HG03108 (cell line): ENCODE measurements at regions not wholly inside any gene's neighbourhood (a gene's known extent, or its start where the extent isn't known, plus 50 kb on each side); places are given as distances from the start of the nearest gene placed in this dataset.
"Not testable (repeated sequence)": the region's sequence is repeated elsewhere in the genome, so short reads cannot be mapped to it uniquely, and the experiment has no call there.

Experiments
- ATAC-seq: cut with Tn5 transposase; IDR thresholded peaks from one replicate; pipeline ENCODE4 v1.9.1; 2021; ENCODE audit warnings: moderate library complexity; ENCODE audit not compliant: unreplicated experiment

- not testable (repeated sequence) for ATAC-seq
Measured at GRCh38 chr10:42192450-42192849, 445.9 kb downstream of the ZNF33B start.

GRCh38 chr10:42187501-42188195 is 450.7 kb downstream of the ZNF33B start:
- ATAC-seq = not testable (repeated sequence)

GRCh38 chr10:42177793-42178689 is 460.3 kb downstream of the ZNF33B start:
- not testable (repeated sequence) for ATAC-seq

DNA sequence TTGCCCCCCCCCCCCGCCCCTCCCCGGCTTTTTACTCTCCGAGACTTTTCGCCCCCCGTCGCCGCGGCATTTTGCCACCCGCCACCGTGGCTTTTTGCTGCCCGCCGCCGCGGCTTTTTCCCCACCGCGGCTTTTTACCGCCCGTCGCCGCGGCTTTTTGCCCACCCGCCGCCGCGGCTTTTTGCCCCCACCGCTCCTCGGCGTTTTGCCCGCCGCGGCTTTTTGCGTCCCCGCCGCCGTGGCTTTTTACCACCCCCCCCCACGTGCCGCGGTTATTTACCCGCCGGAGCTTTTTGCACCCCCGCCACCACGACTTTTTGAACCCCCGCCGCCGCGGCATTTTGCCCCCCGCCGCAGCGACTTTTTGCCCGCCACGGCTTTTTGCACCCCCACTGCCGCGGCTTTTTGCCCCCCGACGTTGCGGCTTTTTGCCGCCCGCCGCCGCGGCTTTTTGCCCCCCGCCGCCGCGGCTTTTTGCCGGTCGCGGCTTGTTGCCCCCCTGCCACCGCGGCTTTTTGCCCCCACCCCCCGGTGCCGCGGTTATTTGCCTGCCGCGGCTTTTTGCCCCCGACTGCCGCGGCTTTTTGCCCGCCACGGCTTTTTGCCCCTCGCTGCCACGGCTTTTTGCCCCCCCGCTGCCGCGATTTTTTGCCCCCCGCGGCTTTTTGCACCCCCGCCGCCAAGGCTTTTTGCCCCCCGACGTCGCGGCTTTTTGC is 461.1 kb downstream of the ZNF33B start:
- ATAC-seq = no peak

DNA sequence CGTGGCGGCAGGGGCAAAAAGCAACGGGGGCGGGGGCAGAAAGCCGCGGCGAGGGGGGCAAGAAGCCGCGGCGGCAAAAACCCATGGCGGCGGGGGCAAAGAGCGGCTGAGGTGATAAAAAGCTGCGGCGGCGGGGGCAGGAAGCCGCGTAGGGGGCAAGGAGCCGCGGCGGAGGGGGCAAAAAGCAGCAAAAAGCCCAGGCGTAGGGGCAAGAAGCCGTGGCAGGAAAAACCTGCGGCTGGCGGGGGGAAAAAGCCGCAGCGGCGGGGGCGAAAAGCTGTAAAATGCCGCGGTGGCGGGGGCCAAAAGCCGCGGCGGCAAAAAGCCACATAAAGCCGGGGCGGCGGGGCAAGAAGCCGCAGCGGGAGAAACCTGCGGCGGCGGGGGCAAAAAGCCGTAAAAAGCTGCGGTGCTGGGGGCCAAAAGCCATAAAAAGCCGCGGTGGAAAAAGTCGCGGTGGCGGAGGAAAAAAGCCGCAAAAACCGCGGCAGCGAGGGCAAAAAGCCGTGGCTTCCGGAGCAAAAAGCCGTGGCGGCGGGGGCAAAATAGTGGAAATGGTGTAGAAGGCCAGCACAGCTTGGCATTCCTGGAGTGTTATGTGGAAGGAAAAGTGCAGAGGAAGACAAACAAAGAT is 487.8 kb downstream of the ZNF33B start:
- ATAC-seq = no peak

GRCh38 chr10:42149722-42150427 is 488.5 kb downstream of the ZNF33B start:
- no peak for ATAC-seq

DNA sequence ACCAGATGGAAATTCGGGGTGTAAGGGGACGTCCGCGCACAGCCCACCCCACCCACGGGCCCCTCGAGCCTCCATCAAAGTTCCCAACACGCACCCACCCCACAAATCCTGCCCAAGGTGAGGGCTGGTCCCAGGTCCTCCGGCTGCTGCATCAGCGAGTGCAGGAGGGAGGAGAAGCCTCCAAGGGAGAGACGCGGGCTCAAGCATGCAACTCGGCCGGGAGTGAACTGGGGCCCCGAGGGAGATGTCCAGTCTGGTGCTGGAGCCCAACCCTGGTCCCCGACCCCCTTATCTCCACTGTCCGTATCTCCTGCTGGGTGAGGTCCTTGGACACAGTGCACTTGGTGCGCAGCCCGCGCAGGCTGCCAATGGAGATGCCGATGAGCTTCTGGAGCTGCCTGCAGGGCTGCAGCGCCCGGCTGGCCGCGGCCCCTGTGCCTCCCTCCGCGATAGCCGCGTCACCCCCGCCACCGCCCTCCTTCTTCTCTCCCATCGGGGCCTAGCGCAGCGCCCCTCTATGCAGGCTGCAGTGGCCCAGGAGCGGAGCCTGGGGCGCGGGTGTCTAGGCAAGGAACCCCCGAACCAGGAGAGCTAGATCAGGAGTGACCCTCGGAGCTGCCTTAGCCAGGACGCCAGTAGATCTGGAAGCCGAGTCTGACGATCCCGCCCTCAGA is 489.2 kb downstream of the ZNF33B start:
- no peak for ATAC-seq

- ATAC-seq = not testable (repeated sequence)
Measured at GRCh38 chr10:42146165-42146564, 492.2 kb downstream of the ZNF33B start.

DNA sequence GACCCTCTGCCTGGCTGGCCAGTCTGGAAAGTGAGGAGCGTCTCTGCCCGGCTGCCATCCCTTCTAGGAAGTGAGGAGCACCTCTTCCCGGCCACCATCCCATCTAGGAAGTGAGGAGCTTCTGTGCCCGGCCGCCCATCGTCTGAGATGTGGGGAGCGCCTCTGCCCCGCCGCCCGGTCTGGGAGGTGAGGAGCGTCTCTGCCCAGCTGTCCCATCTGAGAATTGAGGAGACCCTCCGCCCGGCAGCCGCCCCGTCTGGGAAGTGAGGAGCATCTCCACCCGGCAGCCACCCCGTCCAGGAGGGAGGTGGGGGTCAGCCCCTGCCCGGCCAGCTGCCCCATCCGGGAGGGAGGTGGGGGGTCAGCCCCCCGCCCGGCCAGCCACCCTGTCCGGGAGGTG is 500.3 kb downstream of the ZNF33B start:
- not testable (repeated sequence) for ATAC-seq

GRCh38 chr10:42113158-42113450 is 525.3 kb downstream of the ZNF33B start:
- no peak for ATAC-seq

GRCh38 chr10:42112331-42113157 is 525.8 kb downstream of the ZNF33B start:
- no peak for ATAC-seq

- no peak for ATAC-seq
Measured at GRCh38 chr10:42111661-42112330, 526.6 kb downstream of the ZNF33B start.

GRCh38 chr10:42111076-42111475 is 527.3 kb downstream of the ZNF33B start:
- no peak for ATAC-seq
